Transverse colon (tissue), 4 donors: ENCODE measurements at regions not wholly inside any gene's neighbourhood (a gene's known extent, or its start where the extent isn't known, plus 50 kb on each side); places are given as distances from the start of the nearest gene placed in this dataset.

Experiments used
- DNase-seq: peaks from one replicate; pipeline ENCODE4 v3.0.0-alpha.2; 2019
- H3K27ac ChIP-seq, 4 donors: fragments of 200-600 bp; sonication (generic); 2 replicates each; pipeline ENCODE4 v1.5.1; 2016 to 2018; ENCODE audit warnings: inconsistent platforms in 4 of 4
- H3K27me3 ChIP-seq: fragments of 200-600 bp; sonication (generic); 2 replicates; pipeline ENCODE4 v1.5.1; 2017; ENCODE audit warnings: inconsistent platforms
- H3K36me3 ChIP-seq, 4 donors: fragments of 200-600 bp; sonication (generic); 2 replicates each; pipeline ENCODE4 v1.5.1; 2017 to 2019; ENCODE audit warnings: inconsistent platforms in 4 of 4
- H3K4me1 ChIP-seq, 4 donors: fragments of 200-600 bp; sonication (generic); 2 replicates each; pipeline ENCODE4 v1.5.1; 2017 to 2020; ENCODE audit warnings: inconsistent platforms in 4 of 4
- H3K4me3 ChIP-seq, 4 donors: fragments of 200-600 bp; sonication (generic); 1 replicate in 1 of 4; 2 replicates in 3 of 4; pipeline versions ENCODE4 v1.5.1 to v1.6.1; 2017 to 2019; ENCODE audit warnings: inconsistent platforms in 4 of 4
- H3K9me3 ChIP-seq, 2 donors: fragments of 200-600 bp; sonication (generic); 2 replicates each; pipeline ENCODE4 v1.5.1; 2017 to 2019; ENCODE audit warnings: inconsistent platforms in 2 of 2
- EP300 ChIP-seq: sonication (generic); formaldehyde crosslinking; IDR thresholded peaks from one replicate; pipeline ENCODE4 v1.6.1; 2017; ENCODE audit warnings: antibody characterized with exemption, low read depth
- POLR2A ChIP-seq: fragments of 450-650 bp; IDR thresholded peaks from one replicate; pipeline ENCODE4 v1.6.1; 2016; ENCODE audit warnings: antibody characterized with exemption, mild to moderate bottlenecking, moderate library complexity
- POLR2AphosphoS5 ChIP-seq, 3 donors: sonication (generic); formaldehyde crosslinking; IDR thresholded peaks; one replicate each; pipeline ENCODE4 v1.6.1; 2016; ENCODE audit warnings: antibody characterized with exemption in 3 of 3
- WGBS, 2 donors: methylation state at CpG; one replicate each; pipeline ENCODE4 v1.1.5; 2018; ENCODE audit warnings: low coverage in 1 of 2; 5-methylcytosine and 5-hydroxymethylcytosine counted together
- in situ Hi-C, 4 donors: fragments of 200-750 bp; cut with MboI; loops; one replicate each; pipeline versions ENCODE4 v1.15.0 to v1.15.1; 2017; ENCODE audit warnings: low sequenced_read_pairs in 3 of 4, low pct_ligation_motif_present in 1 of 4, low pct_unique_long_range_greater_than_20kb in 1 of 4
- intact Hi-C: fragments of 100-400 bp; cut with DNase I; formaldehyde crosslinking; loops from one replicate; pipeline ENCODE4 v1.15.1; 2023; ENCODE audit warnings: low total_unique reads
- TF ChIP-seq, protein P1 (sequence below), 5 experiments: fragments of 200-600 bp in 3 of 5; fragments of 450-650 bp in 2 of 5; sonication (generic) in 3 of 5; IDR thresholded peaks; 1 replicate in 2 of 5; 2 replicates in 3 of 5; pipeline ENCODE4 v1.5.1; 2016 to 2017; ENCODE audit warnings: antibody characterized with exemption in 5 of 5, inconsistent platforms in 3 of 5, mild to moderate bottlenecking in 2 of 5, moderate library complexity in 1 of 5

DNA sequence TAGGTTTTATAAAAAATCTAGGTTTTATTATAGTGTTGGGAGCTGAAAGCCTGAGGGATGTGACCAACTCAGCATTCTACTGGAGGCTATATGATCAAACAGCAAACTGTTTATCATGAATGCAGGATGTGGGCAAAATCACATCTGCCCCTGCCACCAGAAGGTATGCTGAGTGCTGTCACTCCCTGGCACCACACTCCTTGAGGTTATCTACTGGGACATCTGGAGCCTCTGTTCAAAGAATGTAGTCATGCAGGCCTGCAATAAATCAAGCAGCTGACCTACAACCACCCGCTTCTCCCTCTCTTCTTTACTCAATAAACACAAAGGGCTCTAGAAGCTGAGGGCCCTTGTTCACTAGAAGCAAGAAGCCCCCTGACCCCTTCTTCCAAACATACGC, 328.4 kb upstream of the DDX18 start:
- Histone ChIP-seq H3K4me3 (no peak overlapping the region), H3K36me3 (no peaks in the 10 kb centered on the region), H3K9me3 (no peaks in the 10 kb centered on the region), H3K27me3 (no peaks in the 10 kb centered on the region), H3K4me1 (no peaks in the 10 kb centered on the region), H3K27ac (no peak overlapping the region)
- in situ Hi-C loops (no loop called here), intact Hi-C loops (no loop called here)
- 56 to 80% methylated on average over 2 of the region's 2 CpGs for WGBS, 2 donors
- TF ChIP-seq, protein P1, sequence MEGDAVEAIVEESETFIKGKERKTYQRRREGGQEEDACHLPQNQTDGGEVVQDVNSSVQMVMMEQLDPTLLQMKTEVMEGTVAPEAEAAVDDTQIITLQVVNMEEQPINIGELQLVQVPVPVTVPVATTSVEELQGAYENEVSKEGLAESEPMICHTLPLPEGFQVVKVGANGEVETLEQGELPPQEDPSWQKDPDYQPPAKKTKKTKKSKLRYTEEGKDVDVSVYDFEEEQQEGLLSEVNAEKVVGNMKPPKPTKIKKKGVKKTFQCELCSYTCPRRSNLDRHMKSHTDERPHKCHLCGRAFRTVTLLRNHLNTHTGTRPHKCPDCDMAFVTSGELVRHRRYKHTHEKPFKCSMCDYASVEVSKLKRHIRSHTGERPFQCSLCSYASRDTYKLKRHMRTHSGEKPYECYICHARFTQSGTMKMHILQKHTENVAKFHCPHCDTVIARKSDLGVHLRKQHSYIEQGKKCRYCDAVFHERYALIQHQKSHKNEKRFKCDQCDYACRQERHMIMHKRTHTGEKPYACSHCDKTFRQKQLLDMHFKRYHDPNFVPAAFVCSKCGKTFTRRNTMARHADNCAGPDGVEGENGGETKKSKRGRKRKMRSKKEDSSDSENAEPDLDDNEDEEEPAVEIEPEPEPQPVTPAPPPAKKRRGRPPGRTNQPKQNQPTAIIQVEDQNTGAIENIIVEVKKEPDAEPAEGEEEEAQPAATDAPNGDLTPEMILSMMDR (IDR thresholded peaks at IDR 0.05): no peak
- TF ChIP-seq POLR2A (no peak), POLR2AphosphoS5 (IDR thresholded peaks at IDR 0.05) (no peak), EP300 (no peak)
- DNase-seq: no peak

DNA sequence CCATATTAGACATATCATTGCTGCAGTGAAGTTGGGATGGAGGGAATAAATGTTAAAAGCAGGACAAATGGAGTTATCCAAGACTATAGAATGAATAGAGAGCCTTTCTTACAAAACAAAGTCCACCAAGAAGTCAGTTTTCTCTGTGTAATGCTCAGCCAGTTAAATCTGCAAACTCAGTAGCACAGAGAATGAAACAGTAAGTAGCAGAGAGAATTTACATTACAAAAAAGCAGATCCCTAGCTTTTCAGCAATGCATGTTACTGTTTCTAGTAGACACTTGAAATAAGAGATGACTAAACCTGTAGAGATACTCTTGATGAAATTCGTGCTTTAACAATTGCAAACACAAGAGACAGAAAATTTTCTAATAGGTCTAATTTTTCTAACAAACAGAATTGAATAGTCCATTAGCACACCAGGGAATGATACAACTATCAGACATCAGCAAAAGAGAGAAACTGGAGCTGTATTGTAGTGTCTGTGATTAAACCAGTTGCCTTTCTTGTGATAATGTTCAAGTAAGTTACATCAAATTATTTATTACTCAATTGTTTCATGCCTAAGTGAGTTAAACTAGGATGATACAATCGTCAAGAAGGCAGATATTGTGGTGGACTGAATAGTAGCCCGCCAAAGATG, 322.2 kb upstream of the DDX18 start:
- H3K4me3 ChIP-seq: no peak overlapping the region
- H3K36me3 ChIP-seq: no peaks in the 10 kb centered on the region
- H3K4me1 ChIP-seq: no peaks in the 10 kb centered on the region
- TF ChIP-seq EP300: no peak
- no peak for TF ChIP-seq POLR2A
- no peak for TF ChIP-seq POLR2AphosphoS5 (IDR thresholded peaks at IDR 0.05)
- TF ChIP-seq, protein P1 (IDR thresholded peaks at IDR 0.05): no peak
- H3K27ac ChIP-seq: no peak overlapping the region
- in situ Hi-C loops: no loop called here
- WGBS, 2 donors: 74 to 83% methylated on average over 2 to 3 of the region's 3 CpGs
- DNase-seq: no peak
- intact Hi-C loops: no loop called here
- no peaks in the 10 kb centered on the region for H3K9me3 ChIP-seq
- no peaks in the 10 kb centered on the region for H3K27me3 ChIP-seq

DNA sequence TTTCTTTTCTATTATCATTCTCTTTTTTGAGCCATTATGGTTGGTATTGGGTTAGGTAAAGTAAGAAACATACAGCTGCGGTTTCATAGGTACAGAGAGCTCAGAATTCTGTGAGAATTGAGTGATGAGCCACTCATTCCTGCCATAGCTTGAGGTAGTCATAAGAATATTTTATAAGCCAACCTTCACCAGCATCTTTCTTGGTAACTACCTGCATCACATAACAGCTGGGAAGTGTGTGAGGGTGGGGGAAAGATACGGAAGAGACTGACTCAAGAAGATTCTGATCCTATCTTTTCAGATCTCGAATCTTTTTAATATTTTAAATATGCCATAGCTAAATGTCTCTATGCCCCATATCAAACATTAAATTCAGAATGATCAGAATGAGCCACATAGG, 313.8 kb upstream of the DDX18 start:
- DNase-seq: no peak
- H3K9me3 ChIP-seq: no peaks in the 10 kb centered on the region
- WGBS, 2 donors: 82 to 83% methylated on average over 3 of the region's 3 CpGs
- H3K4me3 ChIP-seq: no peak overlapping the region
- H3K4me1 ChIP-seq: no peaks in the 10 kb centered on the region
- no peaks in the 10 kb centered on the region for H3K36me3 ChIP-seq
- H3K27ac ChIP-seq: no peak overlapping the region
- TF ChIP-seq EP300 (no peak), POLR2A (no peak), POLR2AphosphoS5 (IDR thresholded peaks at IDR 0.05) (no peak)
- TF ChIP-seq, protein P1 (IDR thresholded peaks at IDR 0.05): no peak
- in situ Hi-C loops (no loop called here), intact Hi-C loops (no loop called here)
- no peaks in the 10 kb centered on the region for H3K27me3 ChIP-seq

DNA sequence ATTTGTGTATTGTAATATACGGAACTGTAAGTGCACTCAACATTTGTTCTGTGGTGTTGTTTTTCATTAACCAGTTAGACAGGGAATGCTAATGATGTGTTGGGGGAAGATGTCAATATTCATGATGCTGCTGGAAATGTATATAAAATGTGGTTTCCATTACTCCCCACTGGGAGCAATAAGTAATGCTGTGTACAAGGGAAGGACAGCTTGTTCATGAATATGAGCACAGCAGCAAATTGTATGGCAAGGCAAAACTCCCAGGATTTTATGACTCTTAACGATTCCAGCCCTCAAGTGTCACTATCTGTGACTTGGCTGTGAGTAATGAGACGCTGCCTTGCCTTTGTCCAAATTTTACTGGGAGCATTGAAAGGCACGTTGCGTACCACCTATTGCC, 312.4 kb upstream of the DDX18 start:
- WGBS, 2 donors: 0 to 54% methylated on average over 1 to 5 of the region's 5 CpGs
- no peaks in the 10 kb centered on the region for H3K4me1 ChIP-seq
- no peak for DNase-seq
- no peaks in the 10 kb centered on the region for H3K9me3 ChIP-seq
- in situ Hi-C loops (no loop called here), intact Hi-C loops (no loop called here)
- H3K4me3 ChIP-seq: no peak overlapping the region
- H3K36me3 ChIP-seq: no peaks in the 10 kb centered on the region
- H3K27ac ChIP-seq: no peak overlapping the region
- H3K27me3 ChIP-seq: no peaks in the 10 kb centered on the region
- TF ChIP-seq EP300: no peak
- TF ChIP-seq, protein P1 (IDR thresholded peaks at IDR 0.05): no peak
- TF ChIP-seq POLR2A: no peak
- no peak for TF ChIP-seq POLR2AphosphoS5 (IDR thresholded peaks at IDR 0.05)
